ENCODE measurements at regions not wholly inside any gene's neighbourhood (a gene's known extent, or its start where the extent isn't known, plus 50 kb on each side); places are given as distances from the start of the nearest gene placed in this dataset.

GRCh38 chr9:82376677-82377232, 388.2 kb downstream of the SPATA31D1 start:
- no peaks in the 10 kb centered on the region for H3K4me1 ChIP-seq
- H3K4me3 ChIP-seq, result no peak overlapping the region
- 51% methylated on average over 4 of the region's 4 CpGs for WGBS (ENCODE audit: missing lambda C conversion rate)
- no peaks in the 10 kb centered on the region for H3K9me3 ChIP-seq
- ATAC-seq (no peak), FAIRE-seq (no peak), DNase-seq (ENCODE audit: low read depth in 1 of 2, low spot score in 1 of 2) (no peak)
- ChIA-PET CTCF (no interaction called here), POLR2A (no interaction called here)
- H3K27ac ChIP-seq, result no peak overlapping the region
- TF ChIP-seq PHF8 (IDR thresholded peaks at IDR 0.05; ENCODE audit: borderline replicate concordance, low read depth), result no peak
- no peak for TF ChIP-seq BCL3 (IDR thresholded peaks at IDR 0.05)
- no peak for TF ChIP-seq JUN (IDR thresholded peaks at IDR 0.05)
- TF ChIP-seq USF2 (IDR thresholded peaks at IDR 0.05), result no peak
- no peak for TF ChIP-seq RNF2 (IDR thresholded peaks at IDR 0.05; ENCODE audit: borderline replicate concordance, low read depth)
- no peak for TF ChIP-seq RAD21 (conservative IDR thresholded peaks at IDR 0.05 in 1 of 2, IDR thresholded peaks at IDR 0.05 in 1 of 2)
- no peak for TF ChIP-seq CHD4 (IDR thresholded peaks at IDR 0.05; ENCODE audit: borderline replicate concordance)
- no peak for TF ChIP-seq ESRRA (IDR thresholded peaks at IDR 0.05; ENCODE audit: borderline replicate concordance, low read length)
- TF ChIP-seq MAX (IDR thresholded peaks at IDR 0.05), result no peak
- no peak for TF ChIP-seq PBX3 (IDR thresholded peaks at IDR 0.05)
- TF ChIP-seq NPAS2 (CRISPR knock-in tag; IDR thresholded peaks at IDR 0.05; ENCODE audit: borderline replicate concordance), result no peak
- no peak for TF ChIP-seq MYC (IDR thresholded peaks at IDR 0.05; ENCODE audit: borderline replicate concordance, low read length)
- TF ChIP-seq HMGXB4 (CRISPR knock-in tag; IDR thresholded peaks at IDR 0.05; ENCODE audit: borderline replicate concordance), result no peak
- no peak for TF ChIP-seq SREBF2 (IDR thresholded peaks at IDR 0.05)
- no peak for TF ChIP-seq HOXB13 (CRISPR knock-in tag; IDR thresholded peaks at IDR 0.05; ENCODE audit: low read depth)
- no peak for TF ChIP-seq ELK1 (IDR thresholded peaks at IDR 0.05; ENCODE audit: low read depth, low read length)
- no peak for TF ChIP-seq TFCP2L1 (CRISPR knock-in tag; IDR thresholded peaks at IDR 0.05)
- TF ChIP-seq POLR2A (IDR thresholded peaks at IDR 0.05; ENCODE audit: low read length), result no peak
- no peak overlapping the region for H3K4me2 ChIP-seq

GRCh38 chr9:82382887-82383616, 394.5 kb downstream of the SPATA31D1 start:
- FAIRE-seq (no peak), ATAC-seq (no peak), DNase-seq (ENCODE audit: low read depth in 1 of 2, low spot score in 1 of 2) (no peak)
- Histone ChIP-seq H3K9me3 (no peaks in the 10 kb centered on the region), H3K4me3 (no peak overlapping the region), H3K27ac (no peak overlapping the region), H3K4me2 (no peak overlapping the region), H3K4me1 (no peaks in the 10 kb centered on the region)
- 67% methylated on average over 6 of the region's 6 CpGs for WGBS (ENCODE audit: missing lambda C conversion rate)
- POLR2A ChIA-PET, result no interaction called here
- TF ChIP-seq SREBF2 (IDR thresholded peaks at IDR 0.05), result no peak
- no peak for TF ChIP-seq MAZ (IDR thresholded peaks at IDR 0.05; ENCODE audit: borderline replicate concordance, low read depth, low read length)
- TF ChIP-seq HES2 (IDR thresholded peaks at IDR 0.05), result no peak
- no peak for TF ChIP-seq HEYL (CRISPR knock-in tag; IDR thresholded peaks at IDR 0.05)
- no peak for TF ChIP-seq REST (IDR thresholded peaks at IDR 0.05)
- CTCF ChIA-PET, result no interaction called here

Measured in A549 (cell line).